ENCODE measurements at regions not wholly inside any gene's neighbourhood (a gene's known extent, or its start where the extent isn't known, plus 50 kb on each side); places are given as distances from the start of the nearest gene placed in this dataset.

- 87% methylated on average over 18 of the region's 18 CpGs for WGBS (ENCODE audit: low lambda C conversion rate)
- POLR2A ChIA-PET = no interaction called here
- Histone ChIP-seq H3K4me1 (ENCODE audit: insufficient read depth, low read length) (peaks cover 50% of the 10 kb centered on the region), H3K27me3 (ENCODE audit: control insufficient read depth in 1 of 2, insufficient read depth in 2 of 2, low read length in 2 of 2) (no peaks in the 10 kb centered on the region), H3K36me3 (replicated peaks in 1 of 2; ENCODE audit: control insufficient read depth in 1 of 2, insufficient read depth in 2 of 2, low read length in 2 of 2) (no peaks in the 10 kb centered on the region), H3K9ac (ENCODE audit: insufficient read depth, low read depth, low read length) (no peak overlapping the region), H3K79me2 (ENCODE audit: insufficient read depth, low read length) (no peaks in the 10 kb centered on the region), H2AFZ (ENCODE audit: low read length) (no peak overlapping the region), H3K4me3 (replicated peaks in 1 of 3; ENCODE audit: insufficient read depth in 1 of 3, low read depth in 2 of 3, low read length in 3 of 3) (no peak overlapping the region), H3K27ac (ENCODE audit: extremely low read length, insufficient read depth, low read length) (no peak overlapping the region), H3K9me3 (ENCODE audit: low read length) (no peaks in the 10 kb centered on the region), H4K20me1 (ENCODE audit: insufficient read depth, low read length) (no peaks in the 10 kb centered on the region), H3K4me2 (ENCODE audit: low read depth, low read length) (no peak overlapping the region)
- TF ChIP-seq ZNF607 (CRISPR knock-in tag; IDR thresholded peaks at IDR 0.05; ENCODE audit: borderline replicate concordance) (no peak), DBP (CRISPR knock-in tag; IDR thresholded peaks at IDR 0.05; ENCODE audit: not compliant biosample characterization) (no peak), SIX4 (CRISPR knock-in tag; IDR thresholded peaks at IDR 0.05) (no peak), PCBP1 (IDR thresholded peaks at IDR 0.05; ENCODE audit: borderline replicate concordance, low read depth, low read length) (no peak), PAWR (CRISPR knock-in tag; IDR thresholded peaks at IDR 0.05; ENCODE audit: borderline replicate concordance) (no peak), ZSCAN22 (CRISPR knock-in tag; IDR thresholded peaks at IDR 0.05) (no peak), JUN (CRISPR knock-in tag; IDR thresholded peaks at IDR 0.05) (no peak), DZIP1 (CRISPR knock-in tag; IDR thresholded peaks at IDR 0.05) (no peak), IRF9 (CRISPR knock-in tag; IDR thresholded peaks at IDR 0.05; ENCODE audit: borderline replicate concordance) (no peak), ZNF24 (IDR thresholded peaks at IDR 0.05) (no peak), NONO (IDR thresholded peaks at IDR 0.05) (no peak), NONO (CRISPR knock-in tag; conservative IDR thresholded peaks at IDR 0.05) (no peak), SIX1 (CRISPR knock-in tag; IDR thresholded peaks at IDR 0.05; ENCODE audit: borderline replicate concordance) (no peak), ZNF510 (CRISPR knock-in tag; IDR thresholded peaks at IDR 0.05; ENCODE audit: low read depth) (no peak)
- TF ChIP-seq, protein P1, sequence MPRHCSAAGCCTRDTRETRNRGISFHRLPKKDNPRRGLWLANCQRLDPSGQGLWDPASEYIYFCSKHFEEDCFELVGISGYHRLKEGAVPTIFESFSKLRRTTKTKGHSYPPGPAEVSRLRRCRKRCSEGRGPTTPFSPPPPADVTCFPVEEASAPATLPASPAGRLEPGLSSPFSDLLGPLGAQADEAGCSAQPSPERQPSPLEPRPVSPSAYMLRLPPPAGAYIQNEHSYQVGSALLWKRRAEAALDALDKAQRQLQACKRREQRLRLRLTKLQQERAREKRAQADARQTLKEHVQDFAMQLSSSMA (CRISPR knock-in tag; IDR thresholded peaks at IDR 0.05) = no peak
- FAIRE-seq = no peak
- no peak for ATAC-seq
- no peak for DNase-seq (ENCODE audit: low spot score)
- in situ Hi-C loops (cut with HindIII; ENCODE audit: extremely low pct_ligation_motif_present, low pct_unique_long_range_greater_than_20kb) (no loop called here), intact Hi-C loops (cut with micrococcal nuclease; ENCODE audit: unreplicated experiment) (no loop called here)
- BruUV-seq (replicated peaks) = no TSS peak
- CTCF ChIA-PET (ENCODE audit: low intra/inter-chr PET ratio, low total read pairs) = no interaction called here
Measured at GRCh38 chr1:94327001-94327690, 89.8 kb upstream of the ARHGAP29 start.

Data from HepG2 (cell line).